WTC11 (cell line): ENCODE measurements at regions not wholly inside any gene's neighbourhood (a gene's known extent, or its start where the extent isn't known, plus 50 kb on each side); places are given as distances from the start of the nearest gene placed in this dataset.

Experiments
- ATAC-seq: fragments of 200-7000 bp; cut with Tn5 transposase; 2 replicates; pipeline ENCODE4 v1.10.0; 2021; ENCODE audit warnings: mild to moderate bottlenecking, moderate library complexity
- CTCF ChIA-PET: fragments of 300-600 bp; sonication (Branson Sonifier 250); formaldehyde crosslinking; loops from one replicate; lab custom pipeline; 2021; ENCODE audit warnings: antibody characterized with exemption; lab: Charles Lee
- POLR2A ChIA-PET: fragments of 350-600 bp; sonication (Branson Sonifier 250); formaldehyde crosslinking; loops from one replicate; lab custom pipeline; 2021; ENCODE audit warnings: antibody characterized with exemption; lab: Charles Lee
- DNase-seq: peaks from one replicate; pipeline ENCODE4 v3.0.0; 2021; ENCODE audit warnings: low spot score
- H3K27ac Mint-ChIP-seq: 2 replicates; pipeline ENCODE4 v1.8.0; 2021; ENCODE audit warnings: mixed read lengths
- H3K27me3 Mint-ChIP-seq: 2 replicates; pipeline ENCODE4 v1.8.0; 2021; ENCODE audit warnings: low read depth, mild to moderate bottlenecking, moderate library complexity, mixed read lengths
- H3K36me3 Mint-ChIP-seq: 2 replicates; pipeline ENCODE4 v1.8.0; 2021; ENCODE audit warnings: mixed read lengths
- H3K4me1 Mint-ChIP-seq: 2 replicates; pipeline ENCODE4 v1.8.0; 2022; ENCODE audit warnings: mixed read lengths
- H3K4me3 Mint-ChIP-seq: 2 replicates; pipeline ENCODE4 v1.8.0; 2021; ENCODE audit warnings: mild to moderate bottlenecking, moderate library complexity, mixed read lengths
- H3K9me3 Mint-ChIP-seq: 2 replicates; pipeline ENCODE4 v1.8.0; 2021; ENCODE audit warnings: mixed read lengths
- ATF6 ChIP-seq: sonication (generic); formaldehyde crosslinking; IDR thresholded peaks from 2 replicates; pipeline ENCODE4 v1.8.1; 2023; ENCODE audit warnings: mild to moderate bottlenecking, missing genetic modification reagents
- E2F5 ChIP-seq: sonication (generic); formaldehyde crosslinking; IDR thresholded peaks from 2 replicates; pipeline ENCODE4 v1.8.1; 2022; ENCODE audit warnings: mild to moderate bottlenecking, moderate library complexity, missing genetic modification reagents
- FOXP1 ChIP-seq: sonication (generic); formaldehyde crosslinking; IDR thresholded peaks from 2 replicates; pipeline ENCODE4 v1.8.0; 2022; ENCODE audit warnings: missing genetic modification reagents, mild to moderate bottlenecking, moderate library complexity, borderline replicate concordance
- MXD4 ChIP-seq: fragments of 250-450 bp; sonication (Bioruptor Pico); IDR thresholded peaks from 2 replicates; pipeline ENCODE4 v1.8.0; 2021; ENCODE audit warnings: mild to moderate bottlenecking, moderate library complexity, borderline replicate concordance
- NFE2L1 ChIP-seq: sonication (generic); formaldehyde crosslinking; IDR thresholded peaks from 2 replicates; pipeline ENCODE4 v1.8.1; 2023; ENCODE audit warnings: missing genetic modification reagents
- NFYB ChIP-seq: sonication (generic); formaldehyde crosslinking; conservative IDR thresholded peaks from 2 replicates; pipeline ENCODE4 v1.8.0; 2022; ENCODE audit warnings: low read depth, missing genetic modification reagents
- NR1H2 ChIP-seq: sonication (generic); formaldehyde crosslinking; IDR thresholded peaks from 2 replicates; pipeline ENCODE4 v1.9.0; 2021; ENCODE audit warnings: mild to moderate bottlenecking, moderate library complexity, missing genetic modification reagents
- PREB ChIP-seq: sonication (generic); formaldehyde crosslinking; IDR thresholded peaks from 2 replicates; pipeline ENCODE4 v1.8.1; 2022; ENCODE audit warnings: mild to moderate bottlenecking, missing genetic modification reagents, moderate library complexity, borderline replicate concordance
- STAT6 ChIP-seq: sonication (generic); formaldehyde crosslinking; conservative IDR thresholded peaks from 2 replicates; pipeline ENCODE4 v1.8.1; 2023; ENCODE audit warnings: mild to moderate bottlenecking, low read depth, missing genetic modification reagents, moderate library complexity
- TF ChIP-seq, protein P1 (sequence below): fragments of 250-450 bp; sonication (Bioruptor Pico); IDR thresholded peaks from 2 replicates; pipeline ENCODE4 v1.9.0; 2021; ENCODE audit warnings: moderate library complexity, mild to moderate bottlenecking, inconsistent platforms, borderline replicate concordance
- TF ChIP-seq, protein P2 (sequence below): sonication (generic); formaldehyde crosslinking; IDR thresholded peaks from 2 replicates; pipeline ENCODE4 v1.8.1; 2022; ENCODE audit warnings: low read depth, mild to moderate bottlenecking, moderate library complexity, missing genetic modification reagents, borderline replicate concordance
- TF ChIP-seq, protein P3 (sequence below): fragments of 250-450 bp; sonication (Bioruptor Pico); IDR thresholded peaks from 2 replicates; pipeline ENCODE4 v1.8.0; 2021; ENCODE audit warnings: mild to moderate bottlenecking
- TF ChIP-seq, protein P4 (sequence below): sonication (generic); formaldehyde crosslinking; IDR thresholded peaks from 2 replicates; pipeline ENCODE4 v1.8.1; 2023; ENCODE audit warnings: mild to moderate bottlenecking, missing genetic modification reagents, borderline replicate concordance

DNA sequence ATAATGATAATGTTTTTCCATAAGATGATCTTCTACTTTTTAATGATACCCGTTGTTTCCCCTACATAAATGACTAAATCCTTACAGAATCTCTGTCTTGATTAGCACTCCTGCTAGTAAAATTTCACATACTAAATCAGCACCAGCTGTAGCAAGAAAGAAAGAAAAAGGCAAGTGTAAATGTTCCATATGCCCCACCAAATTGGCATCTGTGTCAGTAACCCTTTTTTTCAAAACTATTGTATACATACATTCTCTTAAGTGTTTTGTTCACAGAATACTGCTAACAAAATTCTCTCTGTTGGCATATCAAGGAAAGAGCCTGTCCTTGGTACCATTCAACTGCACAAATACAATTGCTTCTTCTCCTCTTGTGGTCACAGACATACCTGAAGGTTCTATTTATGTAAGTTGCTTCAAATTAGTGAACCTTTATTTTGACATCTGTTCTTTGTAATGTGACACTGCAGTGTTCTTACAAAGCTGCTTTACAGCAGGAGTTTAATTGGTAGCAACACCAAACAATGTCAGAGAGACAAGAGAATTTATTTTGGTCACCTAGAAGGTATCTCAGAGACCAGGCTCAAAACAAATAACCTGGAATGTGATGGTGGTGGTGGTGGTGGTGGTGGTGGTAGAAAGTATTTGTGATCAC is 641.9 kb downstream of the ZEB2 start:
- Mint-ChIP-seq H3K27me3 (peaks cover 56% of the 10 kb centered on the region), H3K4me1 (peaks cover 34% of the 10 kb centered on the region), H3K27ac (no peak overlapping the region), H3K4me3 (no peak overlapping the region), H3K36me3 (peaks cover 6% of the 10 kb centered on the region; the same call in 1 of the 2 replicates), H3K9me3 (peaks cover 21% of the 10 kb centered on the region)
- ATAC-seq (no peak; the same call in 1 of the 2 replicates), DNase-seq (no peak)
- POLR2A ChIA-PET: no interaction called here
- TF ChIP-seq STAT6 (no peak), NFE2L1 (CRISPR knock-in tag) (no peak), NR1H2 (CRISPR knock-in tag) (no peak)
- TF ChIP-seq, protein P1, sequence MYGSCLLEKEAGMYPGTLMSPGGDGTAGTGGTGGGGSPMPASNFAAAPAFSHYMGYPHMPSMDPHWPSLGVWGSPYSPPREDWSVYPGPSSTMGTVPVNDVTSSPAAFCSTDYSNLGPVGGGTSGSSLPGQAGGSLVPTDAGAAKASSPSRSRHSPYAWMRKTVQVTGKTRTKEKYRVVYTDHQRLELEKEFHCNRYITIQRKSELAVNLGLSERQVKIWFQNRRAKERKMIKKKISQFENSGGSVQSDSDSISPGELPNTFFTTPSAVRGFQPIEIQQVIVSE (CRISPR knock-in tag): no peak
- TF ChIP-seq, protein P2, sequence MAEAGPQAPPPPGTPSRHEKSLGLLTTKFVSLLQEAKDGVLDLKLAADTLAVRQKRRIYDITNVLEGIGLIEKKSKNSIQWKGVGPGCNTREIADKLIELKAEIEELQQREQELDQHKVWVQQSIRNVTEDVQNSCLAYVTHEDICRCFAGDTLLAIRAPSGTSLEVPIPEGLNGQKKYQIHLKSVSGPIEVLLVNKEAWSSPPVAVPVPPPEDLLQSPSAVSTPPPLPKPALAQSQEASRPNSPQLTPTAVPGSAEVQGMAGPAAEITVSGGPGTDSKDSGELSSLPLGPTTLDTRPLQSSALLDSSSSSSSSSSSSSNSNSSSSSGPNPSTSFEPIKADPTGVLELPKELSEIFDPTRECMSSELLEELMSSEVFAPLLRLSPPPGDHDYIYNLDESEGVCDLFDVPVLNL (CRISPR knock-in tag): no peak
- CTCF ChIA-PET: no interaction called here

GRCh38 chr2:143877056-143877455 is 642.9 kb downstream of the ZEB2 start:
- Mint-ChIP-seq H3K27me3 (peaks cover 48% of the 10 kb centered on the region), H3K9me3 (peaks cover 22% of the 10 kb centered on the region), H3K4me3 (no peak overlapping the region), H3K4me1 (peaks cover 34% of the 10 kb centered on the region), H3K36me3 (peaks cover 7% of the 10 kb centered on the region; the same call in 1 of the 2 replicates), H3K27ac (no peak overlapping the region)
- CTCF ChIA-PET: no interaction called here
- ATAC-seq (peak; percentile 58), DNase-seq (peak; percentile 20)
- POLR2A ChIA-PET: interaction anchor here (0.7 kb wide), 1 partner anchor 397 kb away, joined by 4 read pairs; no protein-coding TSS in a partner anchor
- TF ChIP-seq MXD4 (CRISPR knock-in tag) (no peak), ATF6 (CRISPR knock-in tag) (no peak), NFYB (no peak), E2F5 (no peak), PREB (no peak), STAT6 (no peak), FOXP1 (CRISPR knock-in tag) (no peak)
- TF ChIP-seq, protein P3, sequence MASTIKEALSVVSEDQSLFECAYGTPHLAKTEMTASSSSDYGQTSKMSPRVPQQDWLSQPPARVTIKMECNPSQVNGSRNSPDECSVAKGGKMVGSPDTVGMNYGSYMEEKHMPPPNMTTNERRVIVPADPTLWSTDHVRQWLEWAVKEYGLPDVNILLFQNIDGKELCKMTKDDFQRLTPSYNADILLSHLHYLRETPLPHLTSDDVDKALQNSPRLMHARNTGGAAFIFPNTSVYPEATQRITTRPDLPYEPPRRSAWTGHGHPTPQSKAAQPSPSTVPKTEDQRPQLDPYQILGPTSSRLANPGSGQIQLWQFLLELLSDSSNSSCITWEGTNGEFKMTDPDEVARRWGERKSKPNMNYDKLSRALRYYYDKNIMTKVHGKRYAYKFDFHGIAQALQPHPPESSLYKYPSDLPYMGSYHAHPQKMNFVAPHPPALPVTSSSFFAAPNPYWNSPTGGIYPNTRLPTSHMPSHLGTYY (CRISPR knock-in tag): no peak
- TF ChIP-seq, protein P4, sequence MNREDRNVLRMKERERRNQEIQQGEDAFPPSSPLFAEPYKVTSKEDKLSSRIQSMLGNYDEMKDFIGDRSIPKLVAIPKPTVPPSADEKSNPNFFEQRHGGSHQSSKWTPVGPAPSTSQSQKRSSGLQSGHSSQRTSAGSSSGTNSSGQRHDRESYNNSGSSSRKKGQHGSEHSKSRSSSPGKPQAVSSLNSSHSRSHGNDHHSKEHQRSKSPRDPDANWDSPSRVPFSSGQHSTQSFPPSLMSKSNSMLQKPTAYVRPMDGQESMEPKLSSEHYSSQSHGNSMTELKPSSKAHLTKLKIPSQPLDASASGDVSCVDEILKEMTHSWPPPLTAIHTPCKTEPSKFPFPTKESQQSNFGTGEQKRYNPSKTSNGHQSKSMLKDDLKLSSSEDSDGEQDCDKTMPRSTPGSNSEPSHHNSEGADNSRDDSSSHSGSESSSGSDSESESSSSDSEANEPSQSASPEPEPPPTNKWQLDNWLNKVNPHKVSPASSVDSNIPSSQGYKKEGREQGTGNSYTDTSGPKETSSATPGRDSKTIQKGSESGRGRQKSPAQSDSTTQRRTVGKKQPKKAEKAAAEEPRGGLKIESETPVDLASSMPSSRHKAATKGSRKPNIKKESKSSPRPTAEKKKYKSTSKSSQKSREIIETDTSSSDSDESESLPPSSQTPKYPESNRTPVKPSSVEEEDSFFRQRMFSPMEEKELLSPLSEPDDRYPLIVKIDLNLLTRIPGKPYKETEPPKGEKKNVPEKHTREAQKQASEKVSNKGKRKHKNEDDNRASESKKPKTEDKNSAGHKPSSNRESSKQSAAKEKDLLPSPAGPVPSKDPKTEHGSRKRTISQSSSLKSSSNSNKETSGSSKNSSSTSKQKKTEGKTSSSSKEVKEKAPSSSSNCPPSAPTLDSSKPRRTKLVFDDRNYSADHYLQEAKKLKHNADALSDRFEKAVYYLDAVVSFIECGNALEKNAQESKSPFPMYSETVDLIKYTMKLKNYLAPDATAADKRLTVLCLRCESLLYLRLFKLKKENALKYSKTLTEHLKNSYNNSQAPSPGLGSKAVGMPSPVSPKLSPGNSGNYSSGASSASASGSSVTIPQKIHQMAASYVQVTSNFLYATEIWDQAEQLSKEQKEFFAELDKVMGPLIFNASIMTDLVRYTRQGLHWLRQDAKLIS (CRISPR knock-in tag): no peak
